H1 (cell line): ENCODE measurements at regions not wholly inside any gene's neighbourhood (a gene's known extent, or its start where the extent isn't known, plus 50 kb on each side); places are given as distances from the start of the nearest gene placed in this dataset.

ENCODE experiments used
- ASH2L ChIP-seq: fragments of 200-600, 300-600 bp; sonication (generic); IDR thresholded peaks from one replicate; pipeline ENCODE4 v1.7.1; 2017; ENCODE audit warnings: low read length
- CTCF ChIP-seq, 3 experiments: IDR thresholded peaks; 1 replicate in 2 of 3; 2 replicates in 1 of 3; pipeline versions ENCODE4 v1.5.1 to v1.6.1; 2011; ENCODE audit warnings: low read length in 3 of 3, mild to moderate bottlenecking in 3 of 3, inconsistent platforms in 2 of 3, low read depth in 1 of 3, moderate library complexity in 1 of 3; ENCODE audit not compliant: insufficient read depth in 1 of 3; ENCODE audit errors: control extremely low read depth in 1 of 3
- EP300 ChIP-seq, 2 experiments: IDR thresholded peaks; 1 replicate in 1 of 2; 2 replicates in 1 of 2; pipeline ENCODE4 v1.6.1; 2011 to 2012; ENCODE audit warnings: low read depth in 2 of 2, low read length in 2 of 2, mild to moderate bottlenecking in 2 of 2, borderline replicate concordance in 1 of 2, inconsistent platforms in 1 of 2, moderate library complexity in 1 of 2
- EZH2 ChIP-seq: fragments of 200-600 bp; sonication (generic); IDR thresholded peaks from 2 replicates; pipeline ENCODE4 v1.7.1; 2012; ENCODE audit warnings: low read depth, mild to moderate bottlenecking, moderate library complexity, low read length, inconsistent platforms; ENCODE audit not compliant: severe bottlenecking
- JUN ChIP-seq: IDR thresholded peaks from 2 replicates; pipeline ENCODE4 v1.6.1; 2011; ENCODE audit warnings: low read depth, mild to moderate bottlenecking, improper control_type of control experiment, low read length
- KDM1A ChIP-seq: fragments of 200-600, 300-600 bp; sonication (generic); IDR thresholded peaks from 2 replicates; pipeline ENCODE4 v1.7.1; 2016; ENCODE audit warnings: mild to moderate bottlenecking, low read length, borderline replicate concordance
- MAFK ChIP-seq: IDR thresholded peaks from 2 replicates; pipeline ENCODE4 v1.6.1; 2012; ENCODE audit warnings: low read depth, mild to moderate bottlenecking, improper control_type of control experiment, low read length
- PHF8 ChIP-seq: fragments of 200-600 bp; sonication (generic); conservative IDR thresholded peaks from 2 replicates; pipeline ENCODE4 v1.7.1; 2012; ENCODE audit warnings: low read depth, mild to moderate bottlenecking, inconsistent platforms, low read length, moderate library complexity
- RFX5 ChIP-seq: IDR thresholded peaks from 2 replicates; pipeline ENCODE4 v1.6.1; 2011; ENCODE audit warnings: low read depth, low read length, improper control_type of control experiment, borderline replicate concordance
- SIN3A ChIP-seq, 2 experiments: IDR thresholded peaks in 1 of 2; conservative IDR thresholded peaks in 1 of 2; 2 replicates each; pipeline ENCODE4 v1.6.1; 2011 to 2012; ENCODE audit warnings: low read length in 2 of 2, improper control_type of control experiment in 1 of 2, low read depth in 1 of 2, mild to moderate bottlenecking in 1 of 2
- TBP ChIP-seq: IDR thresholded peaks from 2 replicates; pipeline ENCODE4 v1.6.1; 2011; ENCODE audit warnings: low read depth, low read length, improper control_type of control experiment
- USF2 ChIP-seq: IDR thresholded peaks from 2 replicates; pipeline ENCODE4 v1.6.1; 2011; ENCODE audit warnings: low read length, improper control_type of control experiment
- YY1 ChIP-seq: IDR thresholded peaks from 2 replicates; pipeline ENCODE4 v1.6.1; 2011; ENCODE audit warnings: low read depth, mild to moderate bottlenecking, low read length

GRCh38 chr3:34258271-34258998, 460.0 kb downstream of the PDCD6IP start:
- TF ChIP-seq JUN, result no peak
- TF ChIP-seq EZH2, result no peak
- TF ChIP-seq SIN3A (conservative IDR thresholded peaks at IDR 0.05 in 1 of 2, IDR thresholded peaks at IDR 0.05 in 1 of 2; ENCODE audit: low read depth in 1 of 2, low read length in 2 of 2), result no peak
- TF ChIP-seq MAFK, result no peak
- no peak for TF ChIP-seq CTCF (IDR thresholded peaks at IDR 0.05; ENCODE audit: control extremely low read depth in 1 of 3, insufficient read depth in 1 of 3, low read depth in 1 of 3, low read length in 3 of 3)
- TF ChIP-seq EP300 (IDR thresholded peaks at IDR 0.05; ENCODE audit: borderline replicate concordance in 1 of 2, low read depth in 2 of 2, low read length in 2 of 2), result no peak
- no peak for TF ChIP-seq ASH2L
- no peak for TF ChIP-seq USF2
- TF ChIP-seq YY1, result no peak
- TF ChIP-seq KDM1A, result no peak
- no peak for TF ChIP-seq RFX5
- no peak for TF ChIP-seq TBP
- no peak for TF ChIP-seq PHF8
